MCF 10A (cell line): ENCODE measurements at regions not wholly inside any gene's neighbourhood (a gene's known extent, or its start where the extent isn't known, plus 50 kb on each side); places are given as distances from the start of the nearest gene placed in this dataset.

ENCODE experiments used
- BruUV-seq: library from RNA; stranded (reverse); fragments of 400-500 nt; replicated peaks from 2 replicates; lab custom pipeline; 2021; lab: Mats Ljungman, UMichigan
- CTCF ChIA-PET: fragments of 300-600 bp; sonication (Branson Sonifier 250); formaldehyde crosslinking; extraction: SDS; loops from one replicate; lab custom pipeline; 2021; ENCODE audit warnings: antibody characterized with exemption, inconsistent platforms; lab: Yijun Ruan, JAX
- POLR2A ChIA-PET: fragments of 300-600, 350-650 bp; sonication (Branson Sonifier 250); formaldehyde crosslinking; extraction: SDS; loops from one replicate; lab custom pipeline; 2020; ENCODE audit warnings: antibody characterized with exemption, inconsistent platforms; lab: Yijun Ruan, JAX
- DNase-seq: peaks from one replicate; pipeline ENCODE4 v3.0.0-alpha.2; 2018; ENCODE audit not compliant: unreplicated experiment
- H3K27ac Mint-ChIP-seq: one replicate; pipeline ENCODE4 v1.8.0; 2022; ENCODE audit warnings: mild to moderate bottlenecking, low read depth, mixed read lengths; ENCODE audit not compliant: unreplicated experiment
- H3K27me3 Mint-ChIP-seq: one replicate; pipeline ENCODE4 v1.8.0; 2022; ENCODE audit warnings: mixed read lengths; ENCODE audit not compliant: insufficient read depth, unreplicated experiment
- H3K36me3 Mint-ChIP-seq: one replicate; pipeline ENCODE4 v1.8.0; 2022; ENCODE audit warnings: mild to moderate bottlenecking, moderate library complexity, mixed read lengths; ENCODE audit not compliant: insufficient read depth, unreplicated experiment
- H3K4me1 Mint-ChIP-seq: one replicate; pipeline ENCODE4 v1.8.0; 2022; ENCODE audit warnings: mixed read lengths; ENCODE audit not compliant: insufficient read depth, unreplicated experiment
- H3K4me3 Mint-ChIP-seq: one replicate; pipeline ENCODE4 v1.8.0; 2022; ENCODE audit warnings: mild to moderate bottlenecking, moderate library complexity, mixed read lengths; ENCODE audit not compliant: unreplicated experiment
- H3K9me3 Mint-ChIP-seq: one replicate; pipeline ENCODE4 v1.8.0; 2022; ENCODE audit warnings: mixed read lengths; ENCODE audit not compliant: unreplicated experiment
- intact Hi-C: fragments of 100-400 bp; cut with micrococcal nuclease; formaldehyde crosslinking; loops from 2 replicates; pipeline ENCODE4 v1.14.1; 2022
- TF ChIP-seq, protein P1 (sequence below): fragments of 200-600 bp; IDR thresholded peaks from one replicate; pipeline ENCODE4 v1.8.0; 2022; ENCODE audit warnings: antibody characterized with exemption, mild to moderate bottlenecking; ENCODE audit not compliant: unreplicated experiment

DNA sequence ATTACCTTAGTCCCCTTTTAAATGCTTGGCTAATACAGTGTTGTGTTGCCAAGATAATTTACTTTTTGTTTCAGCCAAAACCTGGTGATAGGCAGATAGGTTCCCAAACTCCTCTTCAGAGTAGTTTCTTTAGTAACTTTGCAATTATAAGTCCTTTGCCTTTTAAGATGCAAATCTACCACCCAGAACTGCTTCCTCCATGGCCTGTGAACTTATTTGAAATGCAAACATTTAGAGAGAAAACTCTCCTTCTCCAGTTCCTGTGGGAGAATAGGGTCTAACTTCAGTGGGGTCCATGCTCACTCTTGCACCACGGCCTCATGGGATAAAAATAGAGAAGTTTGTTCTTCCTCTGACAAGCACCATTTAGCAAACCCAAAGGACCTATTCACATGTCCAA is 1955.4 kb upstream of the CDH6 start:
- no peaks in the 10 kb centered on the region for H3K36me3 Mint-ChIP-seq
- H3K27ac Mint-ChIP-seq = no peak overlapping the region
- intact Hi-C loops = no loop called here
- TF ChIP-seq, protein P1, sequence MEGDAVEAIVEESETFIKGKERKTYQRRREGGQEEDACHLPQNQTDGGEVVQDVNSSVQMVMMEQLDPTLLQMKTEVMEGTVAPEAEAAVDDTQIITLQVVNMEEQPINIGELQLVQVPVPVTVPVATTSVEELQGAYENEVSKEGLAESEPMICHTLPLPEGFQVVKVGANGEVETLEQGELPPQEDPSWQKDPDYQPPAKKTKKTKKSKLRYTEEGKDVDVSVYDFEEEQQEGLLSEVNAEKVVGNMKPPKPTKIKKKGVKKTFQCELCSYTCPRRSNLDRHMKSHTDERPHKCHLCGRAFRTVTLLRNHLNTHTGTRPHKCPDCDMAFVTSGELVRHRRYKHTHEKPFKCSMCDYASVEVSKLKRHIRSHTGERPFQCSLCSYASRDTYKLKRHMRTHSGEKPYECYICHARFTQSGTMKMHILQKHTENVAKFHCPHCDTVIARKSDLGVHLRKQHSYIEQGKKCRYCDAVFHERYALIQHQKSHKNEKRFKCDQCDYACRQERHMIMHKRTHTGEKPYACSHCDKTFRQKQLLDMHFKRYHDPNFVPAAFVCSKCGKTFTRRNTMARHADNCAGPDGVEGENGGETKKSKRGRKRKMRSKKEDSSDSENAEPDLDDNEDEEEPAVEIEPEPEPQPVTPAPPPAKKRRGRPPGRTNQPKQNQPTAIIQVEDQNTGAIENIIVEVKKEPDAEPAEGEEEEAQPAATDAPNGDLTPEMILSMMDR = no peak
- BruUV-seq = no TSS peak
- no peaks in the 10 kb centered on the region for H3K4me1 Mint-ChIP-seq
- no peak overlapping the region for H3K4me3 Mint-ChIP-seq
- ChIA-PET CTCF (interaction anchor here (0.6 kb wide), 1 partner anchor 13 kb away, joined by 3 read pairs; no protein-coding TSS in a partner anchor), POLR2A (interaction anchor here (0.6 kb wide), 1 partner anchor 429 kb away, joined by 4 read pairs; no protein-coding TSS in a partner anchor)
- peaks cover 7% of the 10 kb centered on the region for H3K9me3 Mint-ChIP-seq
- no peak for DNase-seq
- no peaks in the 10 kb centered on the region for H3K27me3 Mint-ChIP-seq

DNA sequence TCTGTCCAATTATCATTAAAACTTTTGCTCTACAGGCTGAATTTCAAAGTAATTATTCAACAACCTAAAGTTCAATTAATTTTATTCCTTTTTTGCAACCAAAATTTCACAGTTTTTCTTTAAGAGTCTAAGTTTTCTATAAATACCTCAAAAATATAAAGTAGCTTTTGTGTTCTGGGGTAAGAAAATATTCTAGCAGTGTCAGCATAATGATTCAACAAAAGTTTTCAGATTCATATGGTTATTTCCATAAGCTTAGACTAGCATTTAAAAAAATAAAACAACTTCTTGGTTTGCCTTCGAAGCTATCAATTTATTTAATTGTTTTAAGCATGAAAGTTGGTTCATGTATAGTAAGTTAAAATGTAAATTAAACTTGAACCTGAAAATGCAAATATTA is 1962.3 kb upstream of the CDH6 start:
- CTCF ChIA-PET = no interaction called here
- no TSS peak for BruUV-seq
- Mint-ChIP-seq H3K4me3 (no peak overlapping the region), H3K27ac (no peak overlapping the region), H3K27me3 (no peaks in the 10 kb centered on the region), H3K9me3 (no peaks in the 10 kb centered on the region), H3K4me1 (no peaks in the 10 kb centered on the region), H3K36me3 (no peaks in the 10 kb centered on the region)
- TF ChIP-seq, protein P1 = no peak
- no peak for DNase-seq
- intact Hi-C loops = no loop called here
- POLR2A ChIA-PET = no interaction called here

GRCh38 chr5:29230591-29230990 is 1962.9 kb upstream of the CDH6 start:
- intact Hi-C loops = no loop called here
- TF ChIP-seq, protein P1 = no peak
- ChIA-PET CTCF (interaction anchor here (0.6 to 0.7 kb wide), 2 partner anchors 13 to 849 kb away, joined by 3 read pairs; no protein-coding TSS in a partner anchor), POLR2A (no interaction called here)
- Mint-ChIP-seq H3K36me3 (no peaks in the 10 kb centered on the region), H3K4me3 (no peak overlapping the region), H3K9me3 (no peaks in the 10 kb centered on the region), H3K4me1 (no peaks in the 10 kb centered on the region), H3K27ac (no peak overlapping the region), H3K27me3 (no peaks in the 10 kb centered on the region)
- no TSS peak for BruUV-seq
- DNase-seq = no peak

DNA sequence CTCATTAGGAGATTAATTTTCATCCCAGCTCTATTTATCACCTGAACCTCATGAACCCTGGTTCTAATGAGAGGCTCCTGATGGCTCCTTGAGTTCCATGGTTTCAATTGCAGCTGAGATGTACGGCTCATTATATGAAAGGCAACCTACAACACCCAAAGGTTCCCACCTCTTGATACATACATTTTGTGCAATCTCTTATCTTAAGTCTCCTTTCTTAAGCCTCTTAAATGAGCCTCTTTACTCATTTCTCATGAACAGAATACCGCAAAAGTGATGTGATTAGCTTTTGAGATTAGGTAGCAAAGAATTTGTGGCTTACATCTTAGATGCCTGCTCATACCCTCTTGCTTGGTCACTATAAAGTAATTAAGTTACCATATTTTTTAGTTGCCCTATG is 1964.0 kb upstream of the CDH6 start:
- POLR2A ChIA-PET = no interaction called here
- Mint-ChIP-seq H3K4me1 (no peaks in the 10 kb centered on the region), H3K27ac (no peak overlapping the region), H3K27me3 (no peaks in the 10 kb centered on the region), H3K4me3 (no peak overlapping the region), H3K9me3 (no peaks in the 10 kb centered on the region), H3K36me3 (no peaks in the 10 kb centered on the region)
- CTCF ChIA-PET = interaction anchor here (0.7 kb wide), 1 partner anchor 21 kb away, joined by 5 read pairs; no protein-coding TSS in a partner anchor
- intact Hi-C loops = no loop called here
- DNase-seq = no peak
- no TSS peak for BruUV-seq
- TF ChIP-seq, protein P1 = no peak
